HCT116 (cell line): ENCODE measurements at regions not wholly inside any gene's neighbourhood (a gene's known extent, or its start where the extent isn't known, plus 50 kb on each side); places are given as distances from the start of the nearest gene placed in this dataset.
"Not testable (repeated sequence)": the region's sequence is repeated elsewhere in the genome, so short reads cannot be mapped to it uniquely, and the experiment has no call there.

Experiments used
- ATAC-seq: fragments of 200-7000 bp; cut with Tn5 transposase; 2 replicates; pipeline ENCODE4 v1.9.1; 2020; ENCODE audit warnings: mild to moderate bottlenecking, moderate library complexity
- BruUV-seq: library from RNA; stranded (reverse); fragments of 400-500 nt; replicated peaks from 2 replicates; lab custom pipeline; 2021; lab: Mats Ljungman, UMichigan
- CTCF ChIA-PET: fragments of 300-600 bp; sonication (Branson Sonifier 250); formaldehyde crosslinking; loops from one replicate; lab custom pipeline; 2021; ENCODE audit warnings: antibody characterized with exemption; lab: Charles Lee
- POLR2A ChIA-PET: fragments of 300-600, 350-600 bp; sonication (Branson Sonifier 250); formaldehyde crosslinking; loops from one replicate; lab custom pipeline; 2021; ENCODE audit warnings: antibody characterized with exemption; lab: Charles Lee
- RAD21 ChIA-PET, 2 experiments: fragments of 300-600 bp; sonication (Branson Sonifier 250); formaldehyde crosslinking; loops; one replicate each; lab custom pipeline; 2023; ENCODE audit warnings: low total read pairs in 2 of 2; ENCODE audit not compliant: uncharacterized antibody in 2 of 2, unreplicated experiment in 2 of 2, low non-redundant PET in 1 of 2; lab: Charles Lee
- DNase-seq: peaks from one replicate; pipeline ENCODE4 v3.0.0-alpha.2; 2010; ENCODE audit warnings: low read depth, low spot score
- H2AFZ ChIP-seq: fragments of 200-600 bp; shearing (Covaris generic), sonication (generic); 2 replicates; pipeline ENCODE4 v1.6.1; 2017; ENCODE audit warnings: low read depth, mixed run types, mixed read lengths, antibody characterized with exemption, low read length; ENCODE audit not compliant: poor library complexity, severe bottlenecking
- H3K27ac ChIP-seq: 2 replicates; pipeline ENCODE4 v1.5.1; 2012; ENCODE audit warnings: low read depth, low read length
- H3K27me3 ChIP-seq: fragments of 200-600 bp; sonication (generic); 2 replicates; pipeline ENCODE4 v1.6.1; 2016; ENCODE audit warnings: mixed run types, low read length, mixed read lengths; ENCODE audit not compliant: insufficient read depth
- H3K36me3 ChIP-seq, 2 experiments: fragments of 200-500 bp in 1 of 2; fragments of 200-600 bp in 1 of 2; sonication (Bioruptor generic) in 1 of 2; sonication (generic) in 1 of 2; 2 replicates each; pipeline versions ENCODE4 v1.5.1 to v1.6.1; 2014 to 2016; ENCODE audit warnings: low read length in 2 of 2, inconsistent platforms in 1 of 2, mixed read lengths in 1 of 2, mixed run types in 1 of 2; ENCODE audit not compliant: insufficient read depth in 2 of 2, control insufficient read depth in 1 of 2
- H3K4me1 ChIP-seq, 2 experiments: fragments of 200-600 bp in 1 of 2; sonication (generic) in 1 of 2; 2 replicates each; pipeline versions ENCODE4 v1.5.1 to v1.6.1; 2012 to 2017; ENCODE audit warnings: low read length in 2 of 2, inconsistent platforms in 1 of 2, mild to moderate bottlenecking in 1 of 2, mixed read lengths in 1 of 2, mixed run types in 1 of 2, moderate library complexity in 1 of 2; ENCODE audit not compliant: insufficient read depth in 2 of 2, control insufficient read depth in 1 of 2
- H3K4me2 ChIP-seq: fragments of 200-600 bp; sonication (generic); 2 replicates; pipeline ENCODE4 v1.6.1; 2017; ENCODE audit warnings: mixed run types, low read length, mixed read lengths
- H3K4me3 ChIP-seq, 2 experiments: fragments of 200-600 bp in 1 of 2; sonication (generic) in 1 of 2; replicated peaks in 1 of 2; 2 replicates each; pipeline ENCODE4 v1.5.1; 2011 to 2016; ENCODE audit warnings: low read length in 2 of 2, control low read depth in 1 of 2, low read depth in 1 of 2, mild to moderate bottlenecking in 1 of 2, mixed read lengths in 1 of 2, mixed run types in 1 of 2
- H3K79me2 ChIP-seq: fragments of 200-600 bp; sonication (generic); 2 replicates; pipeline ENCODE4 v1.6.1; 2017; ENCODE audit warnings: mild to moderate bottlenecking, mixed run types, low read length, moderate library complexity, mixed read lengths; ENCODE audit not compliant: insufficient read depth
- H3K9ac ChIP-seq: fragments of 200-600 bp; sonication (generic); 2 replicates; pipeline ENCODE4 v1.6.1; 2016; ENCODE audit warnings: low read length, mixed read lengths
- H3K9me2 ChIP-seq: fragments of 200-600 bp; sonication (generic), shearing (Covaris generic); 2 replicates; pipeline ENCODE4 v1.6.1; 2017; ENCODE audit warnings: mixed run types, mild to moderate bottlenecking, moderate library complexity; ENCODE audit not compliant: insufficient read depth
- H3K9me3 ChIP-seq, 2 experiments: fragments of 200-500 bp in 1 of 2; fragments of 200-600 bp in 1 of 2; sonication (Bioruptor generic) in 1 of 2; sonication (generic) in 1 of 2; 2 replicates each; pipeline ENCODE4 v1.6.1; 2014 to 2017; ENCODE audit warnings: low read length in 2 of 2, mixed read lengths in 2 of 2, inconsistent platforms in 1 of 2, low read depth in 1 of 2, mild to moderate bottlenecking in 1 of 2, mixed run types in 1 of 2, moderate library complexity in 1 of 2; ENCODE audit not compliant: control insufficient read depth in 1 of 2, insufficient read depth in 1 of 2
- H4K20me1 ChIP-seq: fragments of 200-600 bp; sonication (generic), shearing (Covaris generic); 2 replicates; pipeline ENCODE4 v1.6.1; 2017; ENCODE audit warnings: mixed run types, mild to moderate bottlenecking, moderate library complexity; ENCODE audit not compliant: insufficient read depth
- intact Hi-C: fragments of 100-400 bp; cut with micrococcal nuclease; formaldehyde crosslinking; loops from 2 replicates; pipeline ENCODE4 v1.10.0; 2022

DNA sequence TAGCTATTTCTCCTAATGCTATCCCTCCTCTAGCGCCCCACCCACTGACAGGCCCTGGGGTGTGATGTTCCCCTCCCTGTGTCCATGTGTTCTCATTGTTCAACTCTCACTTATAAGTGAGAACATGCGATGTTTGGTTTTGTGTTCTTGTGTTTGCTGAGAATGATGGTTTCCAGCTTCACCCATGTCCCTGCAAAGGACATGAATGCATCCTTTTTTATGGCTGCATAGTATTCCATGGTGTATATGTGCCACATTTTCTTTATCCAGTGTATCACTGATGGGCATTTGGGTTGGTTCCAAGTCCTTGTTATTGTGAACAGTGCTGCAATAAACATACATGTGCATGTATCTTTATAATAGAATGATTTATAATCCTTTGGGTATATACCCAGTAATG is 115.3 kb upstream of the OR9Q1 start:
- H3K9ac ChIP-seq, H4K20me1 ChIP-seq, H3K4me3 ChIP-seq, DNase-seq, H3K27me3 ChIP-seq, POLR2A ChIA-PET, H3K4me2 ChIP-seq, RAD21 ChIA-PET, H2AFZ ChIP-seq, CTCF ChIA-PET, BruUV-seq, H3K9me2 ChIP-seq, ATAC-seq, H3K36me3 ChIP-seq, H3K27ac ChIP-seq, H3K9me3 ChIP-seq, H3K79me2 ChIP-seq: not testable (repeated sequence)
- H3K4me1 ChIP-seq, result peaks cover 16 to 19% of the 10 kb centered on the region in 2 experiments
- intact Hi-C loops, result loop anchor here (10.0 kb wide), 1 partner anchor 56 kb away; no protein-coding TSS in a partner anchor

DNA sequence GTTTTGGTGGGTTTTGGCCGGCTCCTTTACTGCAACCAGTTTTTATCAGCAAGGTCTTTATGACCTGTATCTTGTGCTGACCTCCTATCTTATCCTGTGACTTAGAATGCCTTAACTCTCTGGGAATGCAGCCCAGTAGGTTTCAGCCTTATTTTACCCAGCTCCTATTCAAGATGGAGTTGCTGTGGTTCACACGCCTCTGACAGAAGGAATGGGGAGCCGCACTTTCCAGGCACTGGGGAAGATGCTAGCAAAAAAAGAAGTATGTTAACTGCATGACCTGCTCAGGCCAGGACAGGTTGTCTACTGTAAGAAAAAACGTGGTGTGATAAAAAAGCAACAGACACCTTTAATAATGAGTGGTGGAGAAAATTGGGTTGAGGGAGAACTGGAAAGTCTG is 112.2 kb upstream of the OR9Q1 start:
- H3K4me2 ChIP-seq, H3K36me3 ChIP-seq, H2AFZ ChIP-seq, H3K27ac ChIP-seq, H4K20me1 ChIP-seq, BruUV-seq, DNase-seq, H3K9me2 ChIP-seq, H3K4me3 ChIP-seq, POLR2A ChIA-PET, CTCF ChIA-PET, intact Hi-C loops, H3K9ac ChIP-seq, RAD21 ChIA-PET, H3K79me2 ChIP-seq, H3K9me3 ChIP-seq, H3K4me1 ChIP-seq, H3K27me3 ChIP-seq, ATAC-seq: not testable (repeated sequence)
